Smooth muscle cell (in vitro differentiated cells): ENCODE measurements at regions not wholly inside any gene's neighbourhood (a gene's known extent, or its start where the extent isn't known, plus 50 kb on each side); places are given as distances from the start of the nearest gene placed in this dataset.
A peak's percentile ranks its signal among the peaks of the same experiment; 100 is the strongest.

Experiments used
- DNase-seq: peaks from one replicate; lab custom pipeline; 2025; ENCODE audit not compliant: unreplicated experiment; lab: John Stamatoyannopoulos, UW
- H2AFZ ChIP-seq: fragments of 200-600 bp; sonication (generic); 2 replicates; pipeline ENCODE4 v1.6.0; 2016; ENCODE audit warnings: antibody characterized with exemption, low read depth, mild to moderate bottlenecking
- H3F3A ChIP-seq: fragments of 200-600 bp; sonication (generic); 2 replicates; pipeline ENCODE4 v1.6.0; 2017; ENCODE audit warnings: antibody characterized with exemption, low read depth
- H3K27ac ChIP-seq: fragments of 200-600 bp; sonication (generic); 2 replicates; pipeline ENCODE4 v1.5.1; 2016; ENCODE audit warnings: low read depth, mild to moderate bottlenecking
- H3K27me3 ChIP-seq: fragments of 200-600 bp; sonication (generic); 2 replicates; pipeline ENCODE4 v1.6.1; 2016; ENCODE audit warnings: low read depth, mild to moderate bottlenecking
- H3K36me3 ChIP-seq: fragments of 200-600 bp; sonication (generic); 2 replicates; pipeline ENCODE4 v1.5.1; 2016; ENCODE audit warnings: low read depth
- H3K4me1 ChIP-seq: fragments of 200-600 bp; sonication (generic); 2 replicates; pipeline ENCODE4 v1.5.1; 2016; ENCODE audit warnings: low read depth
- H3K4me2 ChIP-seq: fragments of 200-600 bp; sonication (generic); 2 replicates; pipeline ENCODE4 v1.6.0; 2016; ENCODE audit warnings: mild to moderate bottlenecking
- H3K4me3 ChIP-seq: fragments of 200-600 bp; sonication (generic); 2 replicates; pipeline ENCODE4 v1.5.1; 2016; ENCODE audit warnings: mild to moderate bottlenecking
- H3K79me2 ChIP-seq: fragments of 200-600 bp; sonication (generic); 2 replicates; pipeline ENCODE4 v1.6.0; 2016; ENCODE audit warnings: low read depth, mild to moderate bottlenecking
- H3K9ac ChIP-seq: fragments of 200-600 bp; sonication (generic); 2 replicates; pipeline ENCODE4 v1.6.0; 2016; ENCODE audit warnings: low read depth
- H3K9me3 ChIP-seq: fragments of 200-600 bp; sonication (generic); replicated peaks from 2 replicates; pipeline ENCODE4 v1.5.1; 2016; ENCODE audit warnings: low read depth
- H4K20me1 ChIP-seq: fragments of 200-600 bp; sonication (generic); 2 replicates; pipeline ENCODE4 v1.6.0; 2016; ENCODE audit warnings: low read depth
- CTCF ChIP-seq: fragments of 200-600 bp; sonication (generic); IDR thresholded peaks from 2 replicates; pipeline ENCODE4 v1.5.1; 2017; ENCODE audit warnings: borderline replicate concordance, mild to moderate bottlenecking, antibody characterized with exemption; ENCODE audit not compliant: insufficient read depth, poor library complexity, severe bottlenecking
- WGBS: methylation state at CpG from one replicate; pipeline ENCODE4 v1.1.7; 2016; ENCODE audit warnings: low lambda C conversion rate; 5-methylcytosine and 5-hydroxymethylcytosine counted together

GRCh38 chr16:87552072-87552718 is 50.1 kb upstream of the JPH3 start:
- DNase-seq = no peak
- Histone ChIP-seq H3K36me3 (no peaks in the 10 kb centered on the region), H4K20me1 (no peaks in the 10 kb centered on the region), H3K27me3 (no peaks in the 10 kb centered on the region), H3K4me2 (no peak overlapping the region), H3K4me1 (peaks cover 2% of the 10 kb centered on the region), H3K79me2 (no peaks in the 10 kb centered on the region), H3K9ac (no peak overlapping the region), H2AFZ (no peak overlapping the region), H3K9me3 (no peaks in the 10 kb centered on the region), H3F3A (no peaks in the 10 kb centered on the region), H3K27ac (no peak overlapping the region), H3K4me3 (no peak overlapping the region)
- no peak for TF ChIP-seq CTCF
- WGBS = 96% methylated on average over 18 of the region's 18 CpGs

GRCh38 chr16:87551487-87551886 is 50.8 kb upstream of the JPH3 start:
- WGBS = 86% methylated on average over 5 of the region's 5 CpGs
- Histone ChIP-seq H3K36me3 (no peaks in the 10 kb centered on the region), H3F3A (no peaks in the 10 kb centered on the region), H3K27ac (no peak overlapping the region), H3K79me2 (no peaks in the 10 kb centered on the region), H4K20me1 (no peaks in the 10 kb centered on the region), H3K9me3 (no peaks in the 10 kb centered on the region), H2AFZ (no peak overlapping the region), H3K4me2 (no peak overlapping the region), H3K27me3 (no peaks in the 10 kb centered on the region), H3K4me3 (no peak overlapping the region), H3K4me1 (no peaks in the 10 kb centered on the region), H3K9ac (no peak overlapping the region)
- TF ChIP-seq CTCF = no peak
- no peak for DNase-seq

DNA sequence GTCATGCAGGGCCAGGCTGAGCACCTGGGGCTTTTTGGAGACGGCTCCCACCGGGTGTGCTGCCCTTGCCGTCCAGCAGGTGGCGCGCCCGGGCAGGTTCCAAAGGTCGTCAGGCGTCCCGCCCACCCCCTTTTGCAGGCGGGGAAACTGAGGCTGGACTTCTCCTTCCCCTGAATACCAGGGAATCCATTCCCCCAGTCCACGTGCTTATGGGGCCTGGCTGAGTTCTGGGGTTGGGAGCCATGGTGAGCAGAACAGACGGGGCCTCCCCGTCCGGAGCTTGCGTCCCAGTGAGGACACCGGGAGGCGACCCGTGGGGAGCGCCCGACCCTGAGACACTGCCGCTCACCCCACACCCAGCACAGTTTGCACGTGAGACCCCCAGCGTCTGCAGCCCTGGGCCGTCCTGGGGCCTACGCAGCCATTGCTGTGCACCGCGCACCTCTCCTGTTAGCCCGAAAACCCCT is 51.8 kb upstream of the JPH3 start:
- peak; percentile 99 for TF ChIP-seq CTCF
- Histone ChIP-seq H3K79me2 (no peaks in the 10 kb centered on the region), H4K20me1 (no peaks in the 10 kb centered on the region), H3K9me3 (no peaks in the 10 kb centered on the region), H3K4me1 (no peaks in the 10 kb centered on the region), H3K36me3 (no peaks in the 10 kb centered on the region), H3F3A (no peaks in the 10 kb centered on the region), H3K9ac (no peak overlapping the region), H3K27ac (no peak overlapping the region), H3K4me2 (no peak overlapping the region), H3K4me3 (no peak overlapping the region), H2AFZ (no peak overlapping the region), H3K27me3 (no peaks in the 10 kb centered on the region)
- WGBS = 53% methylated on average over 26 of the region's 28 CpGs
- no peak for DNase-seq
